H9 (cell line): ENCODE measurements at regions not wholly inside any gene's neighbourhood (a gene's known extent, or its start where the extent isn't known, plus 50 kb on each side); places are given as distances from the start of the nearest gene placed in this dataset.

ENCODE experiments used
- DNase-seq: peaks from one replicate; pipeline ENCODE4 v3.0.0-alpha.2; 2017
- H2AFZ ChIP-seq: one replicate; pipeline ENCODE4 v1.6.1; 2013; ENCODE audit warnings: mild to moderate bottlenecking, low read length, control low read depth, moderate library complexity
- H2AK5ac ChIP-seq: 2 replicates; pipeline ENCODE4 v1.6.1; 2013; ENCODE audit warnings: low read length, control low read depth, mixed read lengths; ENCODE audit not compliant: insufficient read length
- H2BK120ac ChIP-seq: one replicate; pipeline ENCODE4 v1.6.1; 2013; ENCODE audit warnings: low read depth, mild to moderate bottlenecking, low read length, control low read depth, inconsistent platforms; ENCODE audit not compliant: poor library complexity, severe bottlenecking
- H2BK12ac ChIP-seq: 2 replicates; pipeline ENCODE4 v1.6.1; 2013; ENCODE audit warnings: low read length, control low read depth, mixed read lengths, low read depth; ENCODE audit not compliant: insufficient read length
- H2BK15ac ChIP-seq: 2 replicates; pipeline ENCODE4 v1.6.1; 2013; ENCODE audit warnings: low read depth, low read length, control low read depth
- H2BK20ac ChIP-seq: one replicate; pipeline ENCODE4 v1.6.1; 2013; ENCODE audit warnings: low read depth, mild to moderate bottlenecking, low read length, control low read depth, inconsistent platforms; ENCODE audit not compliant: poor library complexity, severe bottlenecking
- H2BK5ac ChIP-seq: 2 replicates; pipeline ENCODE4 v1.6.1; 2013; ENCODE audit warnings: low read length, control low read depth, mixed read lengths; ENCODE audit not compliant: insufficient read length
- H3K14ac ChIP-seq: 2 replicates; pipeline ENCODE4 v1.6.1; 2013; ENCODE audit warnings: low read length, control low read depth; ENCODE audit not compliant: insufficient read depth
- H3K18ac ChIP-seq: 2 replicates; pipeline ENCODE4 v1.6.1; 2013; ENCODE audit warnings: low read depth, mild to moderate bottlenecking, mixed read lengths, low read length, control low read depth; ENCODE audit not compliant: insufficient read length
- H3K23ac ChIP-seq: 2 replicates; pipeline ENCODE4 v1.6.1; 2013; ENCODE audit warnings: low read length, control low read depth, mixed read lengths, low read depth; ENCODE audit not compliant: insufficient read length
- H3K23me2 ChIP-seq: 2 replicates; pipeline ENCODE4 v1.6.1; 2013; ENCODE audit warnings: low read depth, mild to moderate bottlenecking, mixed read lengths, low read length, control low read depth; ENCODE audit not compliant: insufficient read length, poor library complexity, severe bottlenecking
- H3K27ac ChIP-seq: 2 replicates; pipeline ENCODE4 v1.5.1; 2013; ENCODE audit warnings: low read length, control low read depth, mixed read lengths, low read depth; ENCODE audit not compliant: insufficient read length
- H3K27me3 ChIP-seq: 2 replicates; pipeline ENCODE4 v1.6.1; 2013; ENCODE audit warnings: low read length, control low read depth, inconsistent platforms; ENCODE audit not compliant: insufficient read depth
- H3K4ac ChIP-seq: 2 replicates; pipeline ENCODE4 v1.6.1; 2013; ENCODE audit warnings: low read depth, mild to moderate bottlenecking, control low read depth, inconsistent platforms, low read length, moderate library complexity
- H3K4me1 ChIP-seq: 2 replicates; pipeline ENCODE4 v1.6.1; 2013; ENCODE audit warnings: low read length, control low read depth, inconsistent platforms; ENCODE audit not compliant: insufficient read depth
- H3K4me2 ChIP-seq: 2 replicates; pipeline ENCODE4 v1.6.1; 2013; ENCODE audit warnings: low read length, control low read depth, mixed read lengths; ENCODE audit not compliant: insufficient read length, insufficient read depth
- H3K56ac ChIP-seq: 2 replicates; pipeline ENCODE4 v1.6.1; 2013; ENCODE audit warnings: low read depth, mild to moderate bottlenecking, mixed read lengths, low read length, control low read depth; ENCODE audit not compliant: insufficient read length
- H3K79me1 ChIP-seq: 2 replicates; pipeline ENCODE4 v1.6.1; 2013; ENCODE audit warnings: low read depth, mild to moderate bottlenecking, moderate library complexity, low read length, control low read depth, inconsistent platforms; ENCODE audit not compliant: insufficient read depth, poor library complexity, severe bottlenecking
- H3K79me2 ChIP-seq: 2 replicates; pipeline ENCODE4 v1.6.1; 2013; ENCODE audit warnings: low read length, control low read depth, inconsistent platforms; ENCODE audit not compliant: insufficient read depth
- H3K9ac ChIP-seq: 2 replicates; pipeline ENCODE4 v1.6.1; 2013; ENCODE audit warnings: low read length, control low read depth, mixed read lengths; ENCODE audit not compliant: insufficient read length; ENCODE audit errors: extremely low read depth
- H3K9me3 ChIP-seq: one replicate; pipeline ENCODE4 v1.6.1; 2013; ENCODE audit warnings: low read depth, low read length, inconsistent platforms; ENCODE audit not compliant: control insufficient read depth
- H3T11ph ChIP-seq: one replicate; pipeline ENCODE4 v1.6.1; 2013; ENCODE audit warnings: mild to moderate bottlenecking, low read length, control low read depth, inconsistent platforms
- H4K20me1 ChIP-seq: one replicate; pipeline ENCODE4 v1.6.1; 2013; ENCODE audit not compliant: control insufficient read depth, insufficient read length, insufficient read depth
- H4K5ac ChIP-seq: 2 replicates; pipeline ENCODE4 v1.6.1; 2013; ENCODE audit warnings: low read depth, mild to moderate bottlenecking, mixed read lengths, low read length, control low read depth; ENCODE audit not compliant: insufficient read length
- H4K8ac ChIP-seq: replicated peaks from 2 replicates; pipeline ENCODE4 v1.6.1; 2013; ENCODE audit warnings: low read length, control low read depth, mixed read lengths, low read depth; ENCODE audit not compliant: insufficient read length
- H4K91ac ChIP-seq: 2 replicates; pipeline ENCODE4 v1.6.1; 2013; ENCODE audit warnings: low read depth, mild to moderate bottlenecking, moderate library complexity, mixed read lengths, low read length, control low read depth; ENCODE audit not compliant: insufficient read length
- H3K27ac Mint-ChIP-seq, 3 experiments: 2 replicates in 2 of 3; 3 replicates in 1 of 3; pipeline ENCODE4 v1.8.0; 2020 to 2021; ENCODE audit warnings: mixed read lengths in 3 of 3, mild to moderate bottlenecking in 1 of 3, moderate library complexity in 1 of 3
- H3K27me3 Mint-ChIP-seq: 2 replicates; pipeline ENCODE4 v1.8.0; 2021; ENCODE audit warnings: low read depth, mild to moderate bottlenecking, moderate library complexity, mixed read lengths
- H3K36me3 Mint-ChIP-seq, 3 experiments: 2 replicates in 2 of 3; 3 replicates in 1 of 3; pipeline ENCODE4 v1.8.0; 2020 to 2021; ENCODE audit warnings: low read depth in 3 of 3, mixed read lengths in 3 of 3; ENCODE audit not compliant: insufficient read depth in 1 of 3
- H3K4me1 Mint-ChIP-seq, 2 experiments: 2 replicates each; pipeline ENCODE4 v1.8.0; 2020; ENCODE audit warnings: mixed read lengths in 2 of 2
- H3K4me3 Mint-ChIP-seq, 2 experiments: 2 replicates in 1 of 2; 3 replicates in 1 of 2; pipeline ENCODE4 v1.8.0; 2020 to 2021; ENCODE audit warnings: mild to moderate bottlenecking in 2 of 2, mixed read lengths in 2 of 2, moderate library complexity in 1 of 2
- H3K9me3 Mint-ChIP-seq, 2 experiments: 2 replicates in 1 of 2; 3 replicates in 1 of 2; pipeline ENCODE4 v1.8.0; 2020; ENCODE audit warnings: mild to moderate bottlenecking in 2 of 2, mixed read lengths in 2 of 2, moderate library complexity in 1 of 2
- CTCF ChIP-seq: fragments of 200-600 bp; sonication (generic); conservative IDR thresholded peaks from 3 replicates; pipeline ENCODE4 v1.8.0; 2021; ENCODE audit warnings: antibody characterized with exemption, mild to moderate bottlenecking
- WGBS: extraction: QIAGEN DNeasy Blood & Tissue Kit; methylation state at CpG from one replicate; pipeline ENCODE4 v1.1.7; 2013; ENCODE audit warnings: missing lambda C conversion rate, low lambda C conversion rate, mixed read lengths; ENCODE audit not compliant: insufficient read length; ENCODE audit errors: extremely low coverage; 5-methylcytosine and 5-hydroxymethylcytosine counted together

GRCh38 chr5:96330530-96331140, 102.4 kb downstream of the PCSK1 start:
- DNase-seq = no peak
- Mint-ChIP-seq H3K27me3 (no peaks in the 10 kb centered on the region), H3K4me3 (no peak overlapping the region), H3K27ac (no peak overlapping the region), H3K36me3 (no peaks in the 10 kb centered on the region), H3K9me3 (no peaks in the 10 kb centered on the region), H3K4me1 (peaks cover 5% of the 10 kb centered on the region in 2 experiments; a peak in 2 of 4 replicates)
- Histone ChIP-seq H2BK120ac (no peak overlapping the region), H3K23me2 (no peaks in the 10 kb centered on the region), H2BK12ac (no peak overlapping the region), H2BK20ac (no peak overlapping the region), H4K20me1 (no peaks in the 10 kb centered on the region), H3T11ph (no peak overlapping the region), H3K14ac (no peak overlapping the region), H3K79me1 (no peaks in the 10 kb centered on the region), H2BK5ac (no peak overlapping the region), H3K56ac (no peak overlapping the region), H3K4me1 (no peaks in the 10 kb centered on the region), H3K9ac (no peak overlapping the region), H3K9me3 (no peaks in the 10 kb centered on the region), H3K18ac (no peak overlapping the region), H4K91ac (no peak overlapping the region), H3K23ac (no peak overlapping the region), H2BK15ac (no peak overlapping the region), H3K79me2 (no peaks in the 10 kb centered on the region), H4K5ac (no peak overlapping the region), H2AK5ac (no peak overlapping the region), H3K27me3 (no peaks in the 10 kb centered on the region), H3K27ac (no peak overlapping the region), H3K4ac (no peak overlapping the region), H4K8ac (no peak overlapping the region), H2AFZ (no peak overlapping the region), H3K4me2 (no peak overlapping the region)
- WGBS = no CpG with 5 or more reads among the region's 4 CpGs
- no peak for TF ChIP-seq CTCF
